ENCODE measurements at regions not wholly inside any gene's neighbourhood (a gene's known extent, or its start where the extent isn't known, plus 50 kb on each side); places are given as distances from the start of the nearest gene placed in this dataset.
A peak's percentile ranks its signal among the peaks of the same experiment; 100 is the strongest.
"Not testable (repeated sequence)": the region's sequence is repeated elsewhere in the genome, so short reads cannot be mapped to it uniquely, and the experiment has no call there.

- not testable (repeated sequence) for H3K36me3 Mint-ChIP-seq; DNase-seq; ATAC-seq (ENCODE audit: low read depth in 2 of 2); H3K9me3 Mint-ChIP-seq; H3K4me3 Mint-ChIP-seq; H3K27me3 Mint-ChIP-seq; H3K27ac Mint-ChIP-seq; H3K4me1 Mint-ChIP-seq
These were observed 391.7 kb upstream of the LRFN5 start for GRCh38 chr14:41214978-41215377.

GRCh38 chr14:41201696-41202095 lies 405.0 kb upstream of the LRFN5 start:
- ATAC-seq (ENCODE audit: low read depth in 2 of 2) (no peak), DNase-seq (no peak)
- Mint-ChIP-seq H3K4me3 (no peak overlapping the region), H3K4me1 (no peaks in the 10 kb centered on the region), H3K27ac (no peak overlapping the region), H3K27me3 (no peaks in the 10 kb centered on the region), H3K9me3 (peaks cover 0 to 3% (median 0%) of the 10 kb centered on the region in 7 donors), H3K36me3 (no peaks in the 10 kb centered on the region)

DNA sequence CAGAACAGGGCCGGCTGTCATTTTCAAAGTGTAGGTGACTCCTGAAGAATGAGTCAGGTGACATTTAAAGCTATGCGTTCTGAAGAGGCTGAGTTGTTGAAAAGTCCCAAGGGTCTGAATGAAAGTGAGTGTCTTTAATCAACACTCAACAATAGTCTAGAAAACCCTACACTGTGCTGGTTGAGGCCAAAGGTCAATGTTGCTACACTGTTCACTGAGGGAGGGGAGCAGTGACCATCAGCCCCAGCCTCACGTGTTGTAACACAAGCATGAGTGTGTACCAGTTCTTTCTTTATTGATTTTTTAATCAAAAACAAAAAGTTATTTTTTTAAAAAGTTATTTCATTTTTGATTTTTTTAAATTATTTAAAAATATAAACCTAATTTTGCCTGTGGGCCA lies 418.8 kb upstream of the LRFN5 start:
- ATAC-seq (ENCODE audit: low read depth in 2 of 2): no peak
- Mint-ChIP-seq H3K4me3 (no peak overlapping the region), H3K36me3 (peaks cover 0 to 5% of the 10 kb centered on the region in 2 donors), H3K9me3 (peaks cover 0 to 8% (median 4%) of the 10 kb centered on the region in 7 donors), H3K4me1 (no peaks in the 10 kb centered on the region), H3K27ac (no peak overlapping the region), H3K27me3 (no peaks in the 10 kb centered on the region)
- no peak for DNase-seq

DNA sequence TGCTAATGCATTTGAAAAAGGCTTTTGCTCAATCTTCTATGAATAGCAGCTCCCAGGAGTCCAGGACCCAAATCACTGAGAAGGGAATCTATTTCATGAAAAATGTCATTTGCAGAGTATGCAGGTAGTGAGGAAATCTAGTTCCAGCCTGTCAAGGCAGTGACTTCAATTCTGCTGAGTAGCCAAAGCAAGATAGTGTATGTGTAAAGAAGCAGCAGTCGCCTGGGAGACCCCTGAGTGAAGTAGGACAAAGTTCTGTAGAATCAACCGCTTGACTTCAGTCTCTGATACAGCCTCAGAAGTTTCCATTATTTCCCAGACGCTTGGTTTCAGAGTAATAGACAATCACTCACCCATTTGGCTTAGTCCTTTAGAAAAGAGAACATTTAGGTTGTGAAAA lies 435.6 kb upstream of the LRFN5 start:
- DNase-seq (no peak), ATAC-seq (ENCODE audit: low read depth in 2 of 2) (no peak)
- Mint-ChIP-seq H3K36me3 (no peaks in the 10 kb centered on the region), H3K4me1 (no peaks in the 10 kb centered on the region), H3K27me3 (no peaks in the 10 kb centered on the region), H3K4me3 (no peak overlapping the region), H3K9me3 (peaks cover 0 to 5% (median 1%) of the 10 kb centered on the region in 7 donors), H3K27ac (no peak overlapping the region)

DNA sequence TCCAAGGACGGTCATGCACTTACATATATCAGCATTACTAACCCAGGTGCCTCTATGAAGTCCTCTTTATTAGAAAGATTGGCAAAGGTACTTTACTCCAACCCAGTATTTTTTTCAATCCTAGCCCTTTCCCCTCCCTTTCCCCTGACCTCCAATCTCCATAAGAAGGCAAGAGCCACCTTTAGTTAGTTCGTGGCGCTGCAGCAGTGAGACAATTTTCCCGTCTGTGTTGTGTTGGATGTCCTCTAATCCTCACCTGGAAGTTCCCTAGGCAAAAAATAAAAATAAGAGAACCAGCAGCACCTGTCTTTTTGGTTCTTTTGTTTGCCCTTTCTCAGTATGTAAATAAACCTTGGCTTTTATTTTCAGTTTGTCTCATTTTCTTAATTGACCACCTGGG lies 439.6 kb upstream of the LRFN5 start:
- H3K36me3 Mint-ChIP-seq: no peaks in the 10 kb centered on the region
- H3K27me3 Mint-ChIP-seq: no peaks in the 10 kb centered on the region
- DNase-seq (no peak), ATAC-seq (ENCODE audit: low read depth in 2 of 2) (no peak)
- H3K4me3 Mint-ChIP-seq: no peak overlapping the region
- H3K4me1 Mint-ChIP-seq: no peaks in the 10 kb centered on the region
- H3K27ac Mint-ChIP-seq: no peak overlapping the region
- H3K9me3 Mint-ChIP-seq: peaks cover 0 to 5% (median 1%) of the 10 kb centered on the region in 7 donors

- no peaks in the 10 kb centered on the region for H3K27me3 Mint-ChIP-seq
- no peak overlapping the region for H3K27ac Mint-ChIP-seq
- H3K4me3 Mint-ChIP-seq: no peak overlapping the region
- no peak for ATAC-seq (ENCODE audit: low read depth in 2 of 2)
- DNase-seq: no peak
- H3K36me3 Mint-ChIP-seq: no peaks in the 10 kb centered on the region
- peaks cover 0 to 11% (median 1%) of the 10 kb centered on the region in 7 donors for H3K9me3 Mint-ChIP-seq
- H3K4me1 Mint-ChIP-seq: no peaks in the 10 kb centered on the region
These were observed 452.4 kb upstream of the LRFN5 start for GRCh38 chr14:41154143-41154807.

- no peaks in the 10 kb centered on the region for H3K4me1 Mint-ChIP-seq
- H3K36me3 Mint-ChIP-seq: no peaks in the 10 kb centered on the region
- DNase-seq (no peak), ATAC-seq (ENCODE audit: low read depth in 2 of 2) (no peak)
- H3K27me3 Mint-ChIP-seq: no peaks in the 10 kb centered on the region
- peaks cover 0 to 2% (median 0%) of the 10 kb centered on the region in 7 donors for H3K9me3 Mint-ChIP-seq
- H3K4me3 Mint-ChIP-seq: no peak overlapping the region
- no peak overlapping the region for H3K27ac Mint-ChIP-seq
These were observed 460.3 kb upstream of the LRFN5 start for GRCh38 chr14:41146391-41146790.

- Mint-ChIP-seq H3K4me1 (no peaks in the 10 kb centered on the region), H3K27me3 (no peaks in the 10 kb centered on the region), H3K27ac (no peak overlapping the region), H3K36me3 (no peaks in the 10 kb centered on the region), H3K4me3 (no peak overlapping the region), H3K9me3 (peaks cover 0 to 2% (median 0%) of the 10 kb centered on the region in 7 donors)
- DNase-seq: no peak
- ATAC-seq (ENCODE audit: low read depth in 2 of 2): no peak
These were observed 462.3 kb upstream of the LRFN5 start for GRCh38 chr14:41144370-41144769.

GRCh38 chr14:41137741-41138140 lies 468.9 kb upstream of the LRFN5 start:
- no peak for ATAC-seq (ENCODE audit: low read depth in 2 of 2)
- Mint-ChIP-seq H3K36me3 (no peaks in the 10 kb centered on the region), H3K4me3 (no peak overlapping the region), H3K9me3 (peaks cover 0 to 8% (median 0%) of the 10 kb centered on the region in 7 donors), H3K4me1 (no peaks in the 10 kb centered on the region), H3K27ac (no peak overlapping the region), H3K27me3 (no peaks in the 10 kb centered on the region)
- DNase-seq: no peak

- Mint-ChIP-seq H3K36me3 (no peaks in the 10 kb centered on the region), H3K4me3 (no peak overlapping the region), H3K9me3 (peaks cover 0 to 8% (median 0%) of the 10 kb centered on the region in 7 donors), H3K27me3 (no peaks in the 10 kb centered on the region), H3K4me1 (no peaks in the 10 kb centered on the region), H3K27ac (no peak overlapping the region)
- ATAC-seq (ENCODE audit: low read depth in 2 of 2): no peak
- no peak for DNase-seq
These were observed 476.4 kb upstream of the LRFN5 start for GRCh38 chr14:41130274-41130673.

- DNase-seq (no peak), ATAC-seq (ENCODE audit: low read depth in 2 of 2) (no peak)
- H3K9me3 Mint-ChIP-seq: peaks cover 0 to 2% (median 0%) of the 10 kb centered on the region in 7 donors
- H3K4me1 Mint-ChIP-seq: no peaks in the 10 kb centered on the region
- no peaks in the 10 kb centered on the region for H3K27me3 Mint-ChIP-seq
- H3K4me3 Mint-ChIP-seq: no peak overlapping the region
- H3K36me3 Mint-ChIP-seq: no peaks in the 10 kb centered on the region
- H3K27ac Mint-ChIP-seq: peak overlapping the region in 1 of 6 donors; percentile 21
These were observed 486.3 kb upstream of the LRFN5 start for GRCh38 chr14:41120402-41120801.

DNA sequence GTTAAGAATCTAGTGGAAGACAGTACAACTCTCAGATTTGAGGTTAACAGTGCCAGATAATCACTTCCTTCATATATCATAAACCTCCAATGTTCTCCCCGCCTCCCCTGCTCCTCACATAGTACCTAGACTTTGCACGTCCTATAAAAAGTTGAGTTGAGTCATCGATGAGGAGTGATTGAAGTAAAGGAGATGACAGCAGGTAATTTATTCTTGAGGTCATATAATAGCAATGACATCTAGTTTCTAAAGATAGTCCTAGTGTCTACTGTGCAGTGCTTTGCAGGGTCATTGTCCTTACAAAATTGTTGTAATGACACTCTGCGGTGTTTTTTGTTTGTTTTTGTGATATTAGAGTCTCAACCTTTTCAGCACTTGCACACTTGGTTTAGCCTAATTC lies 510.5 kb upstream of the LRFN5 start:
- DNase-seq (no peak), ATAC-seq (ENCODE audit: low read depth in 2 of 2) (no peak)
- no peak overlapping the region for H3K4me3 Mint-ChIP-seq
- H3K36me3 Mint-ChIP-seq: no peaks in the 10 kb centered on the region
- H3K27me3 Mint-ChIP-seq: no peaks in the 10 kb centered on the region
- H3K4me1 Mint-ChIP-seq: no peaks in the 10 kb centered on the region
- H3K9me3 Mint-ChIP-seq: peaks cover 0 to 8% (median 3%) of the 10 kb centered on the region in 7 donors
- no peak overlapping the region for H3K27ac Mint-ChIP-seq

DNA sequence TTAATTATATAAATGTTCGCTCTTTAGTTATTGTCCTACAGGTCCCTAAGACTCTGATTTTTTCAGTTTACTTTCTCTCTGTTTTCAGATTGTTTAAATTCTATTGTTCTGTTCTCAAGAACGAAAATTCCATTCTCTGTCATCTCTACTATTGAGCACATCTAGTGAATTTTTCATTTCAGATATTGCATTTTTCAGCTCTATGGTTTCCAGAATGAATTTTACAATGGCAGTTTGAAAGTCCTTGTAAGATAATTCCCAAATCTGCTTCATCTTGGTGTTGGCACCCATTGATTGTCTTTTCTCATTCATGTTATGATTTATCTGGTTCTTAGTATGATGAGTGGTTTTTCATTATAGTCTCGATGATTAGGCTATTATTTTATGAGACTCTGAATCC lies 519.6 kb upstream of the LRFN5 start:
- Mint-ChIP-seq H3K27ac (no peak overlapping the region), H3K4me3 (no peak overlapping the region), H3K4me1 (no peaks in the 10 kb centered on the region), H3K27me3 (no peaks in the 10 kb centered on the region), H3K36me3 (no peaks in the 10 kb centered on the region), H3K9me3 (peaks cover 4 to 34% (median 9%) of the 10 kb centered on the region in 7 donors)
- ATAC-seq (ENCODE audit: low read depth in 2 of 2) (no peak), DNase-seq (no peak)

GRCh38 chr14:41073544-41073943 lies 533.1 kb upstream of the LRFN5 start:
- no peak for DNase-seq
- Mint-ChIP-seq H3K27ac (no peak overlapping the region), H3K4me3 (no peak overlapping the region), H3K27me3 (no peaks in the 10 kb centered on the region), H3K9me3 (peaks cover 0 to 2% (median 0%) of the 10 kb centered on the region in 7 donors), H3K36me3 (no peaks in the 10 kb centered on the region), H3K4me1 (no peaks in the 10 kb centered on the region)
- ATAC-seq (ENCODE audit: low read depth in 2 of 2): no peak

DNA sequence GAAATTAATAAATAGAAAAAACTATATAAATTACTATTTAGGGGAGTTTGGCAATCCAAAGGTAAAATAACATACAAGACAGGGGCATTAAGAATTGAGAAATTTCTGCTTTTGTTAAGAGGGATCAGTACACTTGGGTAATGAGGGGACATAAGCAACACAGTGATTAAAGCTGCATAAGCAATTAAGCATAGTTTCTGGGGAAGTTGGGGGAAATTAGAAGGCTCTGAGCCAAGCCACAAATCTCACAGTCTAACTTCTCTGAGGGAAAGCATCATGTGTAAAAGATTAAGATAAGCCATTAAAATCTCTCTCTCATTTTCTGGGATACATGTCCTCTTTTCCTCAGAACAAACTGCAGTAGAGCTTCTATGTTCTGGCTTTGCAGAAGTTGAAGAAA lies 533.9 kb upstream of the LRFN5 start:
- no peak for DNase-seq
- no peaks in the 10 kb centered on the region for H3K27me3 Mint-ChIP-seq
- no peak overlapping the region for H3K27ac Mint-ChIP-seq
- ATAC-seq (ENCODE audit: low read depth in 2 of 2): no peak
- H3K36me3 Mint-ChIP-seq: no peaks in the 10 kb centered on the region
- H3K4me3 Mint-ChIP-seq: no peak overlapping the region
- no peaks in the 10 kb centered on the region for H3K4me1 Mint-ChIP-seq
- H3K9me3 Mint-ChIP-seq: peaks cover 0 to 2% (median 0%) of the 10 kb centered on the region in 7 donors
